ENCODE measurements at regions not wholly inside any gene's neighbourhood (a gene's known extent, or its start where the extent isn't known, plus 50 kb on each side); places are given as distances from the start of the nearest gene placed in this dataset.
"Not testable (repeated sequence)": the region's sequence is repeated elsewhere in the genome, so short reads cannot be mapped to it uniquely, and the experiment has no call there.

DNA sequence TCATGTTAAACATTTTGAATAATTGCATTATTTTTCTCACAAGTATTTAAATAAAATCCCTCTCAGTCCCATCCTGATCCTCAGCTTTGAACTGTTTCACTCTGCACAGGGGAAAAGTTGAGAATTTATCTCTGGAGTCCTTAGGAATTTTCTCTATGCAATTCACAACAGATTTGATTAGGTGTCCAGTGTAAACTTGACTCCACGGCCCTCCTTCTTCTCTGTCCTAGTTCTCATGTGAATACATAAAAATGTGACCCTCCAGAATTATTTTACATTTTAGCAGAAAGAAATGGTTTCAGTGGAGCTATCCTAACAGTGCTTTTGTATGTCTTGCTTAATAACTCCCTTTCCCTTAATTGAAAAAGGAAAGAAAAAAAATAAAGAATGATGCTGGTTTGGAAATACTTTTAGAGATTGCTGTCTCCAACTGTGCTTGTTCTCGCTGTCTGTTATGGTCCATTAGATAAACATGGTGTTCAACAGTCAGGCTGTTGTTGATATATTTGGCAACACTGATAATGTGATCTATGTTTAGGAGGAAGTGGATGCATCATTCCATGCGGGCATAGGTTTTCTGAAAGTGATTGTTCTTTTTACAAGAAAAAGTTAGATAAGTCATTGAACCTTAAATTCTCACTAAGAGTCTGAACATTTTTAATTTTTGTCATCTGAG lies 599.4 kb upstream of the CITED2 start:
- Mint-ChIP-seq H3K27me3 (ENCODE audit: low read depth) (no peaks in the 10 kb centered on the region), H3K4me1 (ENCODE audit: low read depth) (no peaks in the 10 kb centered on the region), H3K36me3 (ENCODE audit: low read depth) (no peaks in the 10 kb centered on the region), H3K9me3 (ENCODE audit: insufficient read depth) (no peaks in the 10 kb centered on the region), H3K4me3 (no peak overlapping the region), H3K27ac (no peak overlapping the region)
- POLR2A ChIA-PET: no interaction called here
- no peak for DNase-seq
- CTCF ChIA-PET: no interaction called here
- no peak for ATAC-seq

DNA sequence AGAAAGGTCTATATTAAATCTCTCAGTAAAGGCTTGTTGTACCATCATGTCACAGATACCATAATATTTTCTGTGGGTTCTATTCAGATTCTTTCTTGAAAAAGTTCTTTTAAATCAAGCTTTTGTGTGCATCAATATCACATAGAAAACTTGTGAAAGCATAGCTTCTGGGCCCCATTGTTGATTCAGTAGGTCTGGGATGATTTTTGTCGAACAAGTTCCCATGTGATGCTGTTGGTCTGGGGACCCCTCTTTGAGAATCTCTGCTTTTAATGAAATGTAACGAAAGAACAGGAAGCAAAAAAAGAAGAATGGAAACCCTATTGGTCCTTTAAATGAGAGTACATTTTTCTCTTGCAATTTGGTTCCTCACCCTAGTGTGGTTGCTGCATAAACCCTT lies 597.7 kb upstream of the CITED2 start:
- CTCF ChIA-PET: no interaction called here
- Mint-ChIP-seq H3K27me3 (ENCODE audit: low read depth) (peaks cover 2% of the 10 kb centered on the region), H3K4me3 (no peak overlapping the region), H3K4me1 (ENCODE audit: low read depth) (no peaks in the 10 kb centered on the region), H3K27ac (no peak overlapping the region), H3K9me3 (ENCODE audit: insufficient read depth) (no peaks in the 10 kb centered on the region), H3K36me3 (ENCODE audit: low read depth) (no peaks in the 10 kb centered on the region)
- POLR2A ChIA-PET: no interaction called here
- ATAC-seq (no peak), DNase-seq (no peak)

DNA sequence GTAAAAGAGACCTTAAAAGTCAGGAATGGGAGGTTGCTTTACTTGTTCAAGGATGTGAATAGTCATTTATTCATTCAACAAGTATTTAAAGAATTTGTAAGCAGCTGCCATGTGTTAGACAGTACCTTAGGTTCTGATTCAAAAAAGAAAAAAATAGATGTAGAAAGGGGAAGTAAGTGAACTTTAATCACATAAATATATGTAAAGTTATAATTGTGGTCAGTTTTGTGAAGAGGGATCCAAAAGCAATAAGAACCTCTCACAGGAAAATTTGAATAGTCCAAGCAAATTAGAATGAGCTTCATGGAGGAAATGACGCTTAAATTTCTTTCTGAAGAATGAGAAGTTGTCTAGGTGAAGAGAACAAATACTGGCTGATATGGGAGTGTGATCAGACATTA lies 596.1 kb upstream of the CITED2 start:
- Mint-ChIP-seq H3K4me3 (no peak overlapping the region), H3K27me3 (ENCODE audit: low read depth) (peaks cover 2% of the 10 kb centered on the region), H3K9me3 (ENCODE audit: insufficient read depth) (no peaks in the 10 kb centered on the region), H3K27ac (no peak overlapping the region), H3K36me3 (ENCODE audit: low read depth) (no peaks in the 10 kb centered on the region), H3K4me1 (ENCODE audit: low read depth) (no peaks in the 10 kb centered on the region)
- DNase-seq (no peak), ATAC-seq (no peak)
- CTCF ChIA-PET: no interaction called here
- POLR2A ChIA-PET: no interaction called here

DNA sequence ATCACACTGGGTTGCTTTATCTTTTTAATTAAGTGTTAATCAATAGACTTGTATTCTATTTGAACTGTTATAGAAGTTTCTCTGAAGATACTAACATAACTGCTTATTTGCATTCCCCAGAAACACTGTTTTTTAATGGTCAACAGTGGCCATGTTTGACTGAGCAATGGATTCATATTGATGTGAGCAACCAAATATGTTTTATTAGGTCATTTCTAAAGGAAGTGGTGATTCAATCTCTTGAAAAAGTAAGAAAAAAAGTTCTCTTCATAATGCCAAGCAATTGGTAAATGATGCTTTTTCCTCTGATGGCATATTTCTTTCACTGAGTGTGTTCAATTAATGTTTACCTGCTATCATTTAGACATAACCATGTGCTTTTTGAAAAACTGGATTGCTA lies 593.0 kb upstream of the CITED2 start:
- ATAC-seq (no peak), DNase-seq (no peak)
- H3K36me3 Mint-ChIP-seq (ENCODE audit: low read depth): no peaks in the 10 kb centered on the region
- H3K4me3 Mint-ChIP-seq: no peak overlapping the region
- no peaks in the 10 kb centered on the region for H3K4me1 Mint-ChIP-seq (ENCODE audit: low read depth)
- H3K9me3 Mint-ChIP-seq (ENCODE audit: insufficient read depth): no peaks in the 10 kb centered on the region
- H3K27ac Mint-ChIP-seq: no peak overlapping the region
- CTCF ChIA-PET: no interaction called here
- POLR2A ChIA-PET: no interaction called here
- peaks cover 2% of the 10 kb centered on the region for H3K27me3 Mint-ChIP-seq (ENCODE audit: low read depth)

DNA sequence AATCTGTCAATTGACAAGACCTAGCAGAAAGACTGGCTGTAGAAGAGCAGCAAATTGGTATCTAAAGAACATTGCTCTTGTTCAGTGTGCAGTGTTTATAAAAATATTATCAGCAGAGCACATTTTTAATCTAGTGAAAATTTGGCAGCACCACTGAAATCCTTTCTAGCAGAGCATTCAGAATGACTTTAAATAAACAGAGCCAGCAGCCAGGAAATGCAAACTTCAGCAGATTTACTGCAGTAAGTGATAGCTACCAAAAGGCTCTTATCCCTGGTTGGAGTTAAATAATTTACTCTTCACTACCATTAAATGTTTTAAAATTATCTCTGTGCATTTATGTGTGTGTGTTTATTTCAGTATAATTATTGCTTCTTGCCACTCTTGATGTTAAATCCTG lies 590.9 kb upstream of the CITED2 start:
- POLR2A ChIA-PET: no interaction called here
- DNase-seq: no peak
- Mint-ChIP-seq H3K27me3 (ENCODE audit: low read depth) (peaks cover 2% of the 10 kb centered on the region), H3K27ac (no peak overlapping the region), H3K9me3 (ENCODE audit: insufficient read depth) (no peaks in the 10 kb centered on the region), H3K4me3 (no peak overlapping the region), H3K36me3 (ENCODE audit: low read depth) (no peaks in the 10 kb centered on the region), H3K4me1 (ENCODE audit: low read depth) (no peaks in the 10 kb centered on the region)
- ATAC-seq: no peak
- CTCF ChIA-PET: no interaction called here

DNA sequence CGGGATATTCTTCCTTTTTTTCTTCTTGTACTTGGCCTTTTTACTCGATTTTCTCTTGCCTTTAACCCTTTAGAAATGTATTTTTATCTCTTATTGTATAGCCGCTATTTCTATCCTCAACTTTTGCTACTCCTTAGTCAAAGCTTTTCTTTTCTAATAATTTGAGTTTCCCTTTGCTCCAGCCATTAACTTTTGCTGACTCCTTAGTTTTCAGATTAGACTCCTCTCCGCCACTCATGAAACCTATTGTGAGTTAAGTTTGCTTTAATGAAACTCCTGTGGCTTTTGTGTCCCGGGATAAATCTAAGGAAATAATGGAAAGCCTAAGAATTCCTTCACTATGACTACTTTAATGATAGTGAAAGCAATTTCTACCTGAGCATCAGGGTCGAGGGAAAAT lies 590.3 kb upstream of the CITED2 start:
- ChIA-PET POLR2A (no interaction called here), CTCF (no interaction called here)
- no peak for DNase-seq
- no peak overlapping the region for H3K27ac Mint-ChIP-seq
- no peak overlapping the region for H3K4me3 Mint-ChIP-seq
- ATAC-seq: no peak
- H3K36me3 Mint-ChIP-seq (ENCODE audit: low read depth): no peaks in the 10 kb centered on the region
- H3K9me3 Mint-ChIP-seq (ENCODE audit: insufficient read depth): no peaks in the 10 kb centered on the region
- no peaks in the 10 kb centered on the region for H3K4me1 Mint-ChIP-seq (ENCODE audit: low read depth)
- peaks cover 2% of the 10 kb centered on the region for H3K27me3 Mint-ChIP-seq (ENCODE audit: low read depth)

DNA sequence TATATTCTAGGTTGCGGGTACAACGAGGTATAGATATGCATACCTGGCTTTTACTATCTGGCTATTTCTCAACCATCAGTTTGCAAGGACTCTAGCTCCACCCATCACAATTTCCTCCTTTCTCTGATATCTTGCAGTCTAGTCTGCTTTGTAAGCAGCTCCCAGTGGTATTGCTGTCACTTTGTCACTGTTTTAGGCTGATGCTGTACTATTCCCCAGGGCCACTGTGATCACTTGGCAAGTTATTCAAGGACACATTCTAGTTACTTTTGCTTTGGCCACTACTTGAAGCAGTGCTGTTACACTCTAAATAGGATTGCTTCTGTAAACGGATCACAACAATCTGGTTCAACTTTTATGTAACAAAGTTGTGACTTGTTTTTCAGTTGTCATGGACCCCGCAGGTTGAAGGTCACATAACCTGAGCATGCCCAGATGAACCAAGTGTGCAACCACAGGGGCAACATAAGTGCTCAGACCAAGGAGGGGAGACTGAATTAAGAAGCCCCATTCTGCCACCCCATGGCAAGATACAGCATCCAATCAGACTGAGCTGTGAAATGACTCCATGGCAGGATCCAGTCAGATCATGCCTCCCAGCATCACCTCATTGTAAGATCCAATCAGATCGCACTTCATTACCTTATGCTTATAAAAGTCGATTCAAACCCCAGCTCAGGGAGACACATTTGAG lies 588.4 kb upstream of the CITED2 start:
- no peaks in the 10 kb centered on the region for H3K4me1 Mint-ChIP-seq (ENCODE audit: low read depth)
- DNase-seq: no peak
- no peaks in the 10 kb centered on the region for H3K9me3 Mint-ChIP-seq (ENCODE audit: insufficient read depth)
- ChIA-PET CTCF (no interaction called here), POLR2A (no interaction called here)
- H3K27me3 Mint-ChIP-seq (ENCODE audit: low read depth): no peaks in the 10 kb centered on the region
- no peak for ATAC-seq
- no peak overlapping the region for H3K4me3 Mint-ChIP-seq
- H3K27ac Mint-ChIP-seq: no peak overlapping the region
- H3K36me3 Mint-ChIP-seq (ENCODE audit: low read depth): no peaks in the 10 kb centered on the region

DNA sequence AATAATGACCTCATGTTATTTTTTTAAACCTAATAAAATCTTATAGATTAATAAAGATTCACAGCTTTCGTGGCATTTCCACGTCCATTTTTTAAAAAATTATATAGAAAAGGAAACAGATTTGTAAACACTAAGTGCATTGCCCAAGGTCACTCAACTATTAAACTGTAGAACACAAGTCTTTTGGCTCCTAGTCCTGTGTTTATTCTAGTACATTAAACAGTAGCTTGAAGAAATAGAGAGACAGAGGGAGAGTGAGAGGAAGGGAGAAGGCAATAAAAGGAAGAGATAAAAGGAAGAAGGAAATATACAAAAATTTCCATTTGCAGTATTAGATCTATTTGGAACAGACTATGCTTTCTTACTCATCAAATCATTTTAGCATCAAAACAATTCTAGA lies 586.7 kb upstream of the CITED2 start:
- H3K4me3 Mint-ChIP-seq: no peak overlapping the region
- H3K27me3 Mint-ChIP-seq (ENCODE audit: low read depth): no peaks in the 10 kb centered on the region
- no peaks in the 10 kb centered on the region for H3K4me1 Mint-ChIP-seq (ENCODE audit: low read depth)
- ChIA-PET POLR2A (no interaction called here), CTCF (no interaction called here)
- H3K27ac Mint-ChIP-seq: no peak overlapping the region
- DNase-seq (no peak), ATAC-seq (no peak)
- no peaks in the 10 kb centered on the region for H3K36me3 Mint-ChIP-seq (ENCODE audit: low read depth)
- H3K9me3 Mint-ChIP-seq (ENCODE audit: insufficient read depth): no peaks in the 10 kb centered on the region

DNA sequence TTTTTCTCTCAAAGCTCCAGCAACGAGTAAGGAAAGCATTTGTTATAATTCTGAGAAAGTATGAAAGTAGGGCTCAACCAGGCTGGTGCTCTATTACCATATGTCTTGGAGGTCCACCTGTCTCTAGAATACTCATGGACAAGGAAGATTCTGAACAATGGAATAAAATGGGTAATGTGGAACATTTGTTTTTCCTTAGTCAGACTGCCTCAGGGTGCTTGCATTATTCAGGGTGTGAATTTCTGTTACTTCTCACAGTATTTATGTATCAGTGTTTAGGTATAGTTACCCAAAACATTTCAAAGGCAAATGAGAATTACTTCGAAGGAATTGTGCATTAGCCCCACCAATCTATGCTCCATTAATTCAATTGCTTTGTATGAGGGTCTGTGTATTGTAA lies 586.2 kb upstream of the CITED2 start:
- DNase-seq: no peak
- no peak for ATAC-seq
- H3K36me3 Mint-ChIP-seq (ENCODE audit: low read depth): no peaks in the 10 kb centered on the region
- no peaks in the 10 kb centered on the region for H3K4me1 Mint-ChIP-seq (ENCODE audit: low read depth)
- no peak overlapping the region for H3K27ac Mint-ChIP-seq
- ChIA-PET CTCF (no interaction called here), POLR2A (no interaction called here)
- H3K27me3 Mint-ChIP-seq (ENCODE audit: low read depth): no peaks in the 10 kb centered on the region
- no peak overlapping the region for H3K4me3 Mint-ChIP-seq
- H3K9me3 Mint-ChIP-seq (ENCODE audit: insufficient read depth): no peaks in the 10 kb centered on the region

DNA sequence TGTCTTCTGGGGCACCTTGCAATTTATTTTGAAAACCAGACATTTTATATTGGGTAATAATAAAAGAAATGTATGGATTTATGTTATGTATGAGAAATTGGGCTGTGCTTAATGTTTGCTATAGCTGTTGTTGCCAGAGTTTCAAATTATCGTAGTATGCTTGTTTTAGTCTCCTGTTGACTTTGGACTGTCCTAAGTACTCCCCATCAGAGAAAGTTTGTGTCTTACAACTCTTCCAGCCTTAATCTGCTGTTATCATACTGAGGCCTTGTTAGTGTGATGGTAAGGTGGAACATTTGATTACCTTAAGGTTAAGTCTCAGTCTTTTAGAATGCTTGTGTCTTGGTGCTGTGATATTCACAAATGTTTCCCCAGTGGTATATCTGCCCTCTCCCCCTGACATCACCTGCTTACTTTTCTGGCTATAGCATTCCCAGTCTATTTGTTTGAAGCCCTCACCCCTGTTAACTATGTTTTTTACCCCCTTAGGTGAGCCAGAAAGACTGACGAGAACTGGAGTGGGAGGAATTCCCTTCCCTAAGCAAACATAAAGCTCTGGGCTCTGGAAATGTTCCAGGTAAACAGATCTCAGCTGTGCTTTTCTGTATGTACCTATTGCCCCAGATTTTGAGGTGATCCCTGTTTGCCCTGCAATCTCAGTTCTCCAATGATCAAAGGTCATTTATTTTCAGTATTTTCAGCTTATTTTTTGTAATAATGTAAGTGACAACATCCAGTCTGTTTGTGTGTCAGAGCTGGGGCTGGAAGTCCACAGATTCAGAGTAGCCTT lies 581.1 kb upstream of the CITED2 start:
- no peak for DNase-seq
- ATAC-seq: no peak
- Mint-ChIP-seq H3K36me3 (ENCODE audit: low read depth) (no peaks in the 10 kb centered on the region), H3K9me3 (ENCODE audit: insufficient read depth) (no peaks in the 10 kb centered on the region), H3K4me1 (ENCODE audit: low read depth) (no peaks in the 10 kb centered on the region), H3K27ac (no peak overlapping the region), H3K4me3 (no peak overlapping the region), H3K27me3 (ENCODE audit: low read depth) (no peaks in the 10 kb centered on the region)
- CTCF ChIA-PET: no interaction called here
- POLR2A ChIA-PET: no interaction called here

DNA sequence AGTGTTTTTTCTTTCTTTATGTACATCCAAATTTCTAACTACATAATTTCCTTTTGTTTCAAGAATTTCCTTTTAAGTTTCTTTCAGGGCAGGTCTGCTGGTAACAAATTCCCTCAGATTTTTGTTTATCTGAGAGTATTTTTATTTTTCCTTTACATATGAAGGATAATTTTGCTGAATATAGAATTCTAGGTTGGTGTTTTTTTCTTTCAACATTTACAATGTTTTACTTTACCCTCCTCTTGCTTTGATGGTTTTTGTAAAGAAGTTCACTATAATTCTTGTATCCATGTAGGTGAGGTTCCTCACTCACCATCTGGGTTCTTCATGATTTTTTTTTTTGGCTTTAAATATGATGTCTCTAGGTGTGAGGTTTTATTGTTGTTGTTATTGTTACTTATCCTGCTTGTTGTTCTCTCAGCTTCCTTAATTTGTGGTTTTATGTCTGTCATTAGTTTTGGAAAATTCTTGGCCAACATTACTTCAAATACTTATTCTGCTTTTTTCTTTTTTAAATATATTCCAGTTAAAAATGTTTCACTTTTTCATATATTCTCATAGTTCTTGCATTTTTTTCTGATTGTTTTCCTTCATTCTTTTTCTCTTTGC lies 580.1 kb upstream of the CITED2 start:
- Mint-ChIP-seq H3K4me3 (no peak overlapping the region), H3K36me3 (ENCODE audit: low read depth) (no peaks in the 10 kb centered on the region), H3K4me1 (ENCODE audit: low read depth) (no peaks in the 10 kb centered on the region), H3K27me3 (ENCODE audit: low read depth) (no peaks in the 10 kb centered on the region), H3K9me3 (ENCODE audit: insufficient read depth) (no peaks in the 10 kb centered on the region), H3K27ac (no peak overlapping the region)
- DNase-seq (no peak), ATAC-seq (no peak)
- CTCF ChIA-PET: no interaction called here
- POLR2A ChIA-PET: no interaction called here

DNA sequence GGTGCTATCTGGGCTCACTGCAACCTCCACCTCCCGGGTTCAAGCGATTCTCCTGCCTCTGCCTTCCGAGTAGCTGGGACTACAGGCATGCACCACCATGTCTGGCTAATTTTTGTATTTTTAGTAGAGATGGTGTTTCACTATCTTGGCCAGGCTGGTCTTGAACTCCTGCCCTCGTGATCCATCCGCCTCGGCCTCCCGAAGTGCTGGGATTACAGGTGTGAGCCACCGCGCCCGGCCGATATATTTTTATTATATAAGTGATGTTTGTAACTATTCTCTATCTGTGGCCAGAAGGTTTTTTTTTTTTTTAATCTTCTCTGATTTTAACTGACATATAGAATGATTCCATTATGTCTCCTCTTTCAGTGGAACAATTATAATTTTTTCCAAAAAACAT lies 579.3 kb upstream of the CITED2 start:
- POLR2A ChIA-PET; ATAC-seq; H3K4me1 Mint-ChIP-seq (ENCODE audit: low read depth); H3K27ac Mint-ChIP-seq; H3K36me3 Mint-ChIP-seq (ENCODE audit: low read depth); H3K27me3 Mint-ChIP-seq (ENCODE audit: low read depth); DNase-seq; CTCF ChIA-PET; H3K9me3 Mint-ChIP-seq (ENCODE audit: insufficient read depth); H3K4me3 Mint-ChIP-seq: not testable (repeated sequence)

Data from activated CD8-positive, alpha-beta T cell treated with anti-CD3 and anti-CD28 coated beads, Interleukin-2, amount 10 ng/mL, durations not matched to agents 7 days and 5 days (primary cell).